SH-SY5Y (cell line): ENCODE measurements at regions not wholly inside any gene's neighbourhood (a gene's known extent, or its start where the extent isn't known, plus 50 kb on each side); places are given as distances from the start of the nearest gene placed in this dataset.

Source experiments
- GATA2 ChIP-seq: IDR thresholded peaks from 2 replicates; pipeline ENCODE4 v1.6.1; 2011; ENCODE audit warnings: mild to moderate bottlenecking, low read depth, low read length
- GATA3 ChIP-seq: IDR thresholded peaks from 2 replicates; pipeline ENCODE4 v1.6.1; 2011; ENCODE audit warnings: low read depth, mild to moderate bottlenecking, low read length, moderate library complexity

DNA sequence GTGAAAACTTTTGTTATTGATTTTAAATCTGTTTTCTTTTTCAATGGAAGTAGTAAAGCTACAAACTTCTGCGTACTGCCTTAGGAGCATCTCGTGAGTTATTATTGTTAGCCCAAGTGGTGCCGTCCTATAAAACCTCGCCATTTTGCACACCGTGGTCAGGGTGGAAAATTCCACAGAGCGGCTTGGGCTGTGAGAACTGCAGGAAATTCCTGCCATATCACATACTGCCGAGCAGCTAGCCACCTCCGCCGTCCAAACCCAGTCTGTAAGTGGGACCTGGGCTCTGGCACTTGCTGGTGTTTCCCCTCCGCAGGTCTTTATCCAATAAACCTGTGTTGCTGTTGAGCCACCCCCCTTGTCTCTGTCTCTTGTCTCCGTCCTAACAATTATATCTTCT, 88.0 kb upstream of the POU2AF2 start:
- no peak for TF ChIP-seq GATA2
- no peak for TF ChIP-seq GATA3
